Mammary epithelial cell (primary cell): ENCODE measurements at regions not wholly inside any gene's neighbourhood (a gene's known extent, or its start where the extent isn't known, plus 50 kb on each side); places are given as distances from the start of the nearest gene placed in this dataset.

Source experiments
- EZH2 ChIP-seq: IDR thresholded peaks from 2 replicates; pipeline ENCODE4 v1.6.1; 2012; ENCODE audit warnings: low read length, inconsistent platforms, borderline replicate concordance
- TF ChIP-seq, protein P1 (sequence below), 2 donors: IDR thresholded peaks in 1 of 2; conservative IDR thresholded peaks in 1 of 2; 2 replicates each; pipeline ENCODE4 v1.5.1; 2011 to 2012; ENCODE audit warnings: inconsistent platforms in 2 of 2, low read length in 2 of 2, mild to moderate bottlenecking in 2 of 2, control low read depth in 1 of 2, low read depth in 1 of 2; ENCODE audit not compliant: insufficient read depth in 1 of 2; ENCODE audit errors: extremely low read depth in 1 of 2

DNA sequence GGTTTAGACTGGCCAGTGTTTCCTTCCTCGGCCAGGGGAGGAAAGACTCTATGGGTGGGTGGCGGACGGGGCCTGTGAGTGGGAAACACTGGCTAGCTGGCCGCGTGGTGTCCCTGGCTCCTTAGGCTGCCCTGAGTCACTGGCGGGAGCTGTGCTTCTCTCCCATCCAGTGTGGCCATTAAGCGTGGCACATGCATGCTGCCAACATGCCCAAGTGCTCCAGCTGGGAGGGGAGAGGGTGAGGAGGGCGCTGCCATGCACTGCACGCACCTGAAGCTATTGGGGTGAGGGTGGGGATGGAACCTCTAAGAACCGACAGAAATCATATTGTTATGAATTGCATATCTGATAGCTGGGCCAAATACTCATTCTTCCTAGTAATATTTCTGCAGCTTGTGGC is 270.8 kb downstream of the CALCRL start:
- TF ChIP-seq, protein P1, sequence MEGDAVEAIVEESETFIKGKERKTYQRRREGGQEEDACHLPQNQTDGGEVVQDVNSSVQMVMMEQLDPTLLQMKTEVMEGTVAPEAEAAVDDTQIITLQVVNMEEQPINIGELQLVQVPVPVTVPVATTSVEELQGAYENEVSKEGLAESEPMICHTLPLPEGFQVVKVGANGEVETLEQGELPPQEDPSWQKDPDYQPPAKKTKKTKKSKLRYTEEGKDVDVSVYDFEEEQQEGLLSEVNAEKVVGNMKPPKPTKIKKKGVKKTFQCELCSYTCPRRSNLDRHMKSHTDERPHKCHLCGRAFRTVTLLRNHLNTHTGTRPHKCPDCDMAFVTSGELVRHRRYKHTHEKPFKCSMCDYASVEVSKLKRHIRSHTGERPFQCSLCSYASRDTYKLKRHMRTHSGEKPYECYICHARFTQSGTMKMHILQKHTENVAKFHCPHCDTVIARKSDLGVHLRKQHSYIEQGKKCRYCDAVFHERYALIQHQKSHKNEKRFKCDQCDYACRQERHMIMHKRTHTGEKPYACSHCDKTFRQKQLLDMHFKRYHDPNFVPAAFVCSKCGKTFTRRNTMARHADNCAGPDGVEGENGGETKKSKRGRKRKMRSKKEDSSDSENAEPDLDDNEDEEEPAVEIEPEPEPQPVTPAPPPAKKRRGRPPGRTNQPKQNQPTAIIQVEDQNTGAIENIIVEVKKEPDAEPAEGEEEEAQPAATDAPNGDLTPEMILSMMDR (conservative IDR thresholded peaks at IDR 0.05 in 1 of 2, IDR thresholded peaks at IDR 0.05 in 1 of 2; ENCODE audit: extremely low read depth in 1 of 2, insufficient read depth in 1 of 2, low read depth in 1 of 2, low read length in 2 of 2): no peak
- no peak for TF ChIP-seq EZH2
